H9 (cell line): ENCODE measurements at regions not wholly inside any gene's neighbourhood (a gene's known extent, or its start where the extent isn't known, plus 50 kb on each side); places are given as distances from the start of the nearest gene placed in this dataset.

Source experiments
- DNase-seq: peaks from one replicate; pipeline ENCODE4 v3.0.0-alpha.2; 2017
- H2AFZ ChIP-seq: one replicate; pipeline ENCODE4 v1.6.1; 2013; ENCODE audit warnings: mild to moderate bottlenecking, low read length, control low read depth, moderate library complexity
- H2AK5ac ChIP-seq: 2 replicates; pipeline ENCODE4 v1.6.1; 2013; ENCODE audit warnings: low read length, control low read depth, mixed read lengths; ENCODE audit not compliant: insufficient read length
- H2BK120ac ChIP-seq: one replicate; pipeline ENCODE4 v1.6.1; 2013; ENCODE audit warnings: low read depth, mild to moderate bottlenecking, low read length, control low read depth, inconsistent platforms; ENCODE audit not compliant: poor library complexity, severe bottlenecking
- H2BK12ac ChIP-seq: 2 replicates; pipeline ENCODE4 v1.6.1; 2013; ENCODE audit warnings: low read length, control low read depth, mixed read lengths, low read depth; ENCODE audit not compliant: insufficient read length
- H2BK15ac ChIP-seq: 2 replicates; pipeline ENCODE4 v1.6.1; 2013; ENCODE audit warnings: low read depth, low read length, control low read depth
- H2BK20ac ChIP-seq: one replicate; pipeline ENCODE4 v1.6.1; 2013; ENCODE audit warnings: low read depth, mild to moderate bottlenecking, low read length, control low read depth, inconsistent platforms; ENCODE audit not compliant: poor library complexity, severe bottlenecking
- H2BK5ac ChIP-seq: 2 replicates; pipeline ENCODE4 v1.6.1; 2013; ENCODE audit warnings: low read length, control low read depth, mixed read lengths; ENCODE audit not compliant: insufficient read length
- H3K14ac ChIP-seq: 2 replicates; pipeline ENCODE4 v1.6.1; 2013; ENCODE audit warnings: low read length, control low read depth; ENCODE audit not compliant: insufficient read depth
- H3K18ac ChIP-seq: 2 replicates; pipeline ENCODE4 v1.6.1; 2013; ENCODE audit warnings: low read depth, mild to moderate bottlenecking, mixed read lengths, low read length, control low read depth; ENCODE audit not compliant: insufficient read length
- H3K23ac ChIP-seq: 2 replicates; pipeline ENCODE4 v1.6.1; 2013; ENCODE audit warnings: low read length, control low read depth, mixed read lengths, low read depth; ENCODE audit not compliant: insufficient read length
- H3K23me2 ChIP-seq: 2 replicates; pipeline ENCODE4 v1.6.1; 2013; ENCODE audit warnings: low read depth, mild to moderate bottlenecking, mixed read lengths, low read length, control low read depth; ENCODE audit not compliant: insufficient read length, poor library complexity, severe bottlenecking
- H3K27ac ChIP-seq: 2 replicates; pipeline ENCODE4 v1.5.1; 2013; ENCODE audit warnings: low read length, control low read depth, mixed read lengths, low read depth; ENCODE audit not compliant: insufficient read length
- H3K27me3 ChIP-seq: 2 replicates; pipeline ENCODE4 v1.6.1; 2013; ENCODE audit warnings: low read length, control low read depth, inconsistent platforms; ENCODE audit not compliant: insufficient read depth
- H3K4ac ChIP-seq: 2 replicates; pipeline ENCODE4 v1.6.1; 2013; ENCODE audit warnings: low read depth, mild to moderate bottlenecking, control low read depth, inconsistent platforms, low read length, moderate library complexity
- H3K4me1 ChIP-seq: 2 replicates; pipeline ENCODE4 v1.6.1; 2013; ENCODE audit warnings: low read length, control low read depth, inconsistent platforms; ENCODE audit not compliant: insufficient read depth
- H3K4me2 ChIP-seq: 2 replicates; pipeline ENCODE4 v1.6.1; 2013; ENCODE audit warnings: low read length, control low read depth, mixed read lengths; ENCODE audit not compliant: insufficient read length, insufficient read depth
- H3K56ac ChIP-seq: 2 replicates; pipeline ENCODE4 v1.6.1; 2013; ENCODE audit warnings: low read depth, mild to moderate bottlenecking, mixed read lengths, low read length, control low read depth; ENCODE audit not compliant: insufficient read length
- H3K79me1 ChIP-seq: 2 replicates; pipeline ENCODE4 v1.6.1; 2013; ENCODE audit warnings: low read depth, mild to moderate bottlenecking, moderate library complexity, low read length, control low read depth, inconsistent platforms; ENCODE audit not compliant: insufficient read depth, poor library complexity, severe bottlenecking
- H3K79me2 ChIP-seq: 2 replicates; pipeline ENCODE4 v1.6.1; 2013; ENCODE audit warnings: low read length, control low read depth, inconsistent platforms; ENCODE audit not compliant: insufficient read depth
- H3K9ac ChIP-seq: 2 replicates; pipeline ENCODE4 v1.6.1; 2013; ENCODE audit warnings: low read length, control low read depth, mixed read lengths; ENCODE audit not compliant: insufficient read length; ENCODE audit errors: extremely low read depth
- H3K9me3 ChIP-seq: one replicate; pipeline ENCODE4 v1.6.1; 2013; ENCODE audit warnings: low read depth, low read length, inconsistent platforms; ENCODE audit not compliant: control insufficient read depth
- H3T11ph ChIP-seq: one replicate; pipeline ENCODE4 v1.6.1; 2013; ENCODE audit warnings: mild to moderate bottlenecking, low read length, control low read depth, inconsistent platforms
- H4K20me1 ChIP-seq: one replicate; pipeline ENCODE4 v1.6.1; 2013; ENCODE audit not compliant: control insufficient read depth, insufficient read length, insufficient read depth
- H4K5ac ChIP-seq: 2 replicates; pipeline ENCODE4 v1.6.1; 2013; ENCODE audit warnings: low read depth, mild to moderate bottlenecking, mixed read lengths, low read length, control low read depth; ENCODE audit not compliant: insufficient read length
- H4K8ac ChIP-seq: replicated peaks from 2 replicates; pipeline ENCODE4 v1.6.1; 2013; ENCODE audit warnings: low read length, control low read depth, mixed read lengths, low read depth; ENCODE audit not compliant: insufficient read length
- H4K91ac ChIP-seq: 2 replicates; pipeline ENCODE4 v1.6.1; 2013; ENCODE audit warnings: low read depth, mild to moderate bottlenecking, moderate library complexity, mixed read lengths, low read length, control low read depth; ENCODE audit not compliant: insufficient read length
- H3K27ac Mint-ChIP-seq, 3 experiments: 2 replicates in 2 of 3; 3 replicates in 1 of 3; pipeline ENCODE4 v1.8.0; 2020 to 2021; ENCODE audit warnings: mixed read lengths in 3 of 3, mild to moderate bottlenecking in 1 of 3, moderate library complexity in 1 of 3
- H3K27me3 Mint-ChIP-seq: 2 replicates; pipeline ENCODE4 v1.8.0; 2021; ENCODE audit warnings: low read depth, mild to moderate bottlenecking, moderate library complexity, mixed read lengths
- H3K36me3 Mint-ChIP-seq, 3 experiments: 2 replicates in 2 of 3; 3 replicates in 1 of 3; pipeline ENCODE4 v1.8.0; 2020 to 2021; ENCODE audit warnings: low read depth in 3 of 3, mixed read lengths in 3 of 3; ENCODE audit not compliant: insufficient read depth in 1 of 3
- H3K4me1 Mint-ChIP-seq, 2 experiments: 2 replicates each; pipeline ENCODE4 v1.8.0; 2020; ENCODE audit warnings: mixed read lengths in 2 of 2
- H3K4me3 Mint-ChIP-seq, 2 experiments: 2 replicates in 1 of 2; 3 replicates in 1 of 2; pipeline ENCODE4 v1.8.0; 2020 to 2021; ENCODE audit warnings: mild to moderate bottlenecking in 2 of 2, mixed read lengths in 2 of 2, moderate library complexity in 1 of 2
- H3K9me3 Mint-ChIP-seq, 2 experiments: 2 replicates in 1 of 2; 3 replicates in 1 of 2; pipeline ENCODE4 v1.8.0; 2020; ENCODE audit warnings: mild to moderate bottlenecking in 2 of 2, mixed read lengths in 2 of 2, moderate library complexity in 1 of 2
- CTCF ChIP-seq: fragments of 200-600 bp; sonication (generic); conservative IDR thresholded peaks from 3 replicates; pipeline ENCODE4 v1.8.0; 2021; ENCODE audit warnings: antibody characterized with exemption, mild to moderate bottlenecking
- whole genome bisulfite sequencing: extraction: QIAGEN DNeasy Blood & Tissue Kit; methylation state at CpG from one replicate; pipeline ENCODE4 v1.1.7; 2013; ENCODE audit warnings: missing lambda C conversion rate, low lambda C conversion rate, mixed read lengths; ENCODE audit not compliant: insufficient read length; ENCODE audit errors: extremely low coverage; 5-methylcytosine and 5-hydroxymethylcytosine counted together

- no peak overlapping the region for H4K91ac ChIP-seq
- no peak overlapping the region for H3K9ac ChIP-seq
- H2BK12ac ChIP-seq: no peak overlapping the region
- no peak overlapping the region for H2AK5ac ChIP-seq
- TF ChIP-seq CTCF: no peak
- H3K79me2 ChIP-seq: no peaks in the 10 kb centered on the region
- no peaks in the 10 kb centered on the region for H3K9me3 ChIP-seq
- no peak overlapping the region for H3K56ac ChIP-seq
- Mint-ChIP-seq H3K27ac (no peak overlapping the region; a peak in 2 of 7 replicates), H3K27me3 (no peaks in the 10 kb centered on the region), H3K4me3 (no peak overlapping the region), H3K36me3 (no peaks in the 10 kb centered on the region; a peak in 1 of 7 replicates), H3K4me1 (peaks cover 24 to 42% of the 10 kb centered on the region in 2 experiments), H3K9me3 (no peaks in the 10 kb centered on the region)
- no peak overlapping the region for H3K23ac ChIP-seq
- no CpG with 5 or more reads among the region's 1 CpG for WGBS
- no peak overlapping the region for H2BK20ac ChIP-seq
- H2BK15ac ChIP-seq: no peak overlapping the region
- no peak overlapping the region for H3K4ac ChIP-seq
- no peak overlapping the region for H3K18ac ChIP-seq
- no peak overlapping the region for H4K8ac ChIP-seq
- H3K14ac ChIP-seq: no peak overlapping the region
- DNase-seq: no peak
- H3K4me1 ChIP-seq: peaks cover 2% of the 10 kb centered on the region; the same call in 1 of the 2 replicates
- no peak overlapping the region for H2BK5ac ChIP-seq
- H3K27me3 ChIP-seq: no peaks in the 10 kb centered on the region
- no peaks in the 10 kb centered on the region for H3K79me1 ChIP-seq
- no peak overlapping the region for H3K27ac ChIP-seq
- H3K23me2 ChIP-seq: no peaks in the 10 kb centered on the region
- H3T11ph ChIP-seq: no peak overlapping the region
- no peak overlapping the region for H2BK120ac ChIP-seq
- H2AFZ ChIP-seq: no peak overlapping the region
- no peak overlapping the region for H4K5ac ChIP-seq
- H3K4me2 ChIP-seq: no peak overlapping the region
- H4K20me1 ChIP-seq: no peaks in the 10 kb centered on the region
Measured at GRCh38 chr13:69194130-69194529, 913.5 kb upstream of the ATXN8OS start.
